HG02759 (cell line): ENCODE measurements at regions not wholly inside any gene's neighbourhood (a gene's known extent, or its start where the extent isn't known, plus 50 kb on each side); places are given as distances from the start of the nearest gene placed in this dataset.
"Not testable (repeated sequence)": the region's sequence is repeated elsewhere in the genome, so short reads cannot be mapped to it uniquely, and the experiment has no call there.

Experiments
- ATAC-seq: cut with Tn5 transposase; IDR thresholded peaks from one replicate; pipeline ENCODE4 v1.9.1; 2021; ENCODE audit warnings: mild to moderate bottlenecking, moderate library complexity; ENCODE audit not compliant: unreplicated experiment

DNA sequence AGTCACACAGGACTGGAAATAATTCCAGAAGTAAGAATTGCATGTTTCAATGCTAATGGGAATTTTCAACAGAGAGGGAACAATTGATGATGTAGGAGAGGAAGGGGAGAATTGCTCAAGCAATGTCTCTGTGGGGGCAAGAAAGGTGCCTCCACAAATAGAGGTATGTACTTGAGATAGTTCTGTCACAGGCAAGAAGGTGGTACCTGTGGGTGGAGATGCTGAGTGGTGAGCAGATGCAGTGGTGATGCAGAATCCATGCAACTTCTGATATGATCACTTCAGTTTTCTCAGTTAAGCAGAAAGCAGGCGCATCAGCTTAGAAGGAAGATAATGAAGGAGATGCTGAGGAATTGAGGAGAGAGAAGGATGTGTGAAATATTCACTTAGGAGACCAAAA is 55.1 kb upstream of the SEC24B start:
- no peak for ATAC-seq

DNA sequence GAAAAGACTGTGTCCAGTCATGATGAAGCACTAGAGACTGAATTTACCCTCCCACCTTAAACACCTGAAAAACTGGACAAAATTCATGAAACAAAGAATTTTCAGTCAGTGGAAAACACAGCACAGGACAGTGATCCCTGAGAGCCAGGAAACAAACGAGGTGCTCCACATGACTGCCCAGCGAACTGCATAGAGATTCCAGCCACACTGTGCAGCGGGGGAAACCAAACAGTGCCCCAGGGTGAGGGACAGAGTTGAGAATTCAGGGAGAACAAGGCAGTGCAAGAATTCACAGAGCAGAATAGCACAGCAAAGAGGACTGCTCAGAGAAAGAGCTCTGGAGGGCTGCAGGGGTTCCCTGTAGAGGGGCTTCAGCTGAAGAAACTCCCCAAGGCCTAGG is 55.5 kb upstream of the SEC24B start:
- ATAC-seq, result no peak

DNA sequence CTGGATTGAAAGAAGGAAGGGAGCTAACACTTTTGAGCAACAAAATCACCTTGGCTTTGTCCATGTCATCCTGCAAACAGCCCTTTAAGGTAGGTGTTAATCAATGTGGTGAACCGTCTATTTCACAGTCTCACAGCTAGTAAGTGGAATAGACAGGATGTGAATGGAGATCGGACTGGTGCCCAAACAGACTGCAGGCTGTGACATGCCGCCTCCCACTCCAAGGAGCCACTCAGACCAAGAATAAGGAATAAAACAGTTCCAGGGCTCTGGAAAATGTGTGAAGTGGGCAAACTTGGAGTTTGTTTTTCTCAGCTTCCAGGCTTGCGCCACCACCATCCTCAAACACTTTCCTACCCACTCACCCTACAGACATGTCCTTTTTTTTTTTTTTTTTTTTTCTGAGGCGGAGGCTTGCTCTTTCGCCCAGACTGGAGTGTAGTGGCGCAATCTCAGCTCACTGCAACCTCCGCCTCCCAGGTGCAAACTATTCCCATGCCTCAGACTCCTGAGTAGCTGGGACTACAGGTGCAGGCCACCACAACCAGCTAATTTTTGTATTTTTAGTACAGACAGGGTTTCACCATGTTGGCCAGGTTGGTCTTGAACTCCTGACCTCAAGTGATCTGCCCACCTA is 57.7 kb upstream of the SEC24B start:
- ATAC-seq, result no peak

DNA sequence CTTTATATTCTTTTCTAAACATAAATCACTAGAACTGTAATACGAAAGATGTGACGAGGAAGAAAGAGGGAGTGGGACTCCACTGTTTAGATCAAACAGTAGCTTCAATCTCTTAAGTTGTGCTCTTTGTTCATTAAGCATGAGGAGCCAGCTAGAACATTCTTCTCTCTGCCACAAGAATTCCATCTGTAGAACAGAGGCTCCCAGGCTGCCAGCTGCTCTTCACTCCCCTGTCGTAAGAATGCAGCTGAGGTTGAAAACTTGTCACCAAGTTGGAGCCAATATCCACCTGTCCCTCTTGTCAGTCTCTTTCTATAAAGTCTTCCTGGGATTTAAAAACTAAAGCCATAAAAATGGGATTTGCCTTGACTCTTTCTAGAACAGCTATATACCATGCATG is 65.0 kb upstream of the SEC24B start:
- ATAC-seq, result no peak

DNA sequence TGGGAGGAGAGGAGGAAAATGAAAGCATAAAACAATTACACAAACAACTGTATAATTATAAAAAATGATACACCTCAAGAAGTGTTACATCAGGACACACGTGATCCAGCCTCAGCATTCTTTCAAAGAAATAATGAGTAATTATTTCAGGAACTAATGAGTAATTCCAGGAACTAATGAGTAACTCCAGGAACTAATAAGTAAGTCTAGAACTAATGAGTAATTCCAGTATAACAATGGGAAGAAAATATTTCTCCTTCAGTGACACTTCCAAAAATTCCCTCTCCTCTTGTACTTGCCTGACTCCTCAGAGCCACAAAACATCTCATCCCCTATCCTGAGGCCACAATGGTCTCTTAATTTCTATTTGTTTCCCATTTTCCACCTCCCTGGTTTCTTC is 63.5 kb upstream of the COL25A1 start:
- no peak for ATAC-seq

DNA sequence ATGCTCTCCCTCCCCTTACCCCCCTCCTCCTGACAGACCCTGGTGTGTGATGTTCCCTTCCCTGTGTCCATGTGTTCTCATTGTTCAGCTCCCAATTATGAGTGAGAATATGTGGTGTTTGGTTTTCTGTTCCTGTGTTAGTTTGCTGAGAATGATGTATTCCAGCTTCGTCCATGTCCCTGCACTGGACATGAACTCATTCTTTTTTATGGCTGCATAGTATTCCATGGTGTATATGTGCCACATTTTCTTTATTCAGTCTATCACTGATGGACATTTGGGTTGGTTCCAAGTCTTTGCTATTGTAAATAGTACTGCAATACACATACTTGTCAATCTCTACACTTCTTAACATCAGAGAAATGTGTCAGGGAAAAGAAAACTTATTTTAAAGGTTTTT is 62.8 kb upstream of the COL25A1 start:
- ATAC-seq, result not testable (repeated sequence)

DNA sequence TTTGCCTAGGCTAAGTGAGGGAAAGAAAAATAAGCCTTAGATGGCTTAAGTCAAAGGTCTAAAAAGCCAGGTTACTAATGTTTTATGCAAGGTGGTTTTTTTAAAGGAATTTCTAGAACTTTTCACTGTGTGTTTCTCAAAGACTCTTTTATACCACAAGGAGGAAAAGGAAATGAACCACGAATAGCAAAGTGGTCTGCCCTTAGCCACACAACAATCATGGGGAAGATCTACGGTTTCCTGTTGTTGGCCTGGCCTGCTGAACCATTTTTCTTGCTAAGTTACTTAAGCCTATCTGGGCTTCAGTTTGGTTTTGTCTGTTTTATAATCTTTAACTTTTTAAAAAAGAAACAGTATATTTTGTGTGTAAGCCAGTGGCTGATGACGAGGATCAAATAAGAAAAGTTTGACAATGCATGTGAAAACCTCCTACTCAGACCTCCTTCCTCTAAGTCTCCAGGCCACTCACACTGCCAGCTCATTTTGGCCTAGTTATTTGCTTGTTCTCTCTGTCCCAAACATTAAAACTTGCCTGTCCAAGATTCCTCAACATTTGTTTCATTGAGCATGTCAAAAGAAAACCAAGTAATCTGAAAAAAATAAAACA is 56.7 kb upstream of the COL25A1 start:
- ATAC-seq, result peak; percentile 51

DNA sequence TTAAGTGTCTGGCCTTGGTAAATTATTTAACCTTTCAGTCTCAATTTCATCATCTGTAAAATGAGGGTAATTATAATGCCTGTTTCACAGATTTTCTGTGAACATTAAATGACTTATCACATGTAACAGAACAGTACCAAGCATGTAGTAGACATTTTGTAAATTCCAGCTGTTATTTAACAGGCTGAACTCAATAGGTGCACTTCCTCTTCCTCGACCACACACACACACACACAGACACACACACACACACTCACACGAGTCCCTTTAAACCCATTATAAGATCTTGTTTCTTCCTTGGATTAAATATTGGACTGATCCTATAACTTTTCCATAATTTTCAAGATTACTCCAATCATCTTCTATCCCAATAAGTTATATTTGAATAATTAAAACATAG is 53.4 kb upstream of the COL25A1 start:
- no peak for ATAC-seq

DNA sequence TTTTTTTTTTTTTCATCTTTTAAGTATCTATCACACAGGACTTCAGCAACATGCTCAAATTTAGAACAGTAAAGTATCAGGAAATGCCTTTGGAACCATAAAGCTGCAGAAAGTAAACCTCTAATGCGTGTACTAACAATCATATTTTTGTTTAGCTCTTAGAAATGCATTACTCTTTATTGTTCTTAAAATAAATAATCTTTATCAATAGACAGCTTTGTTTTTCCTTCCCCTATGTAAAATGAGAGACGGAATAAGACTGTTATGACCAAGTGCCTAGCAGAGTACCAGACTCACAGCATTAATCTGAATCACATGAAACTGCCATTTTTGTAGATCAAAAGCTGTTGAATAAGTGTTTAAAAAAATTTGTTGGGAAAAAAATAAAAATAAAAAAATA is 50.5 kb upstream of the COL25A1 start:
- no peak for ATAC-seq
